ENCODE measurements at regions not wholly inside any gene's neighbourhood (a gene's known extent, or its start where the extent isn't known, plus 50 kb on each side); places are given as distances from the start of the nearest gene placed in this dataset.

- Histone ChIP-seq H3K9me3 (ENCODE audit: control insufficient read depth in 1 of 2, insufficient read depth in 1 of 2, low read depth in 1 of 2, low read length in 2 of 2) (no peaks in the 10 kb centered on the region), H3K4me1 (ENCODE audit: control insufficient read depth in 1 of 2, insufficient read depth in 2 of 2, low read length in 2 of 2) (0 out of 4 replicates have a peak, but pooled peaks cover 3% of the 10 kb centered on the region in 2 experiments), H4K20me1 (ENCODE audit: insufficient read depth) (no peaks in the 10 kb centered on the region), H3K27ac (ENCODE audit: low read depth, low read length) (no peak overlapping the region), H3K9me2 (ENCODE audit: insufficient read depth) (no peaks in the 10 kb centered on the region), H3K4me2 (ENCODE audit: low read length) (no peak overlapping the region), H3K27me3 (ENCODE audit: insufficient read depth, low read length) (no peaks in the 10 kb centered on the region), H2AFZ (ENCODE audit: low read depth, low read length, poor library complexity, severe bottlenecking) (no peak overlapping the region), H3K9ac (ENCODE audit: low read length) (no peak overlapping the region), H3K4me3 (replicated peaks in 1 of 2; ENCODE audit: low read depth in 1 of 2, low read length in 2 of 2) (no peak overlapping the region), H3K36me3 (ENCODE audit: control insufficient read depth in 1 of 2, insufficient read depth in 2 of 2, low read length in 2 of 2) (no peaks in the 10 kb centered on the region), H3K79me2 (ENCODE audit: insufficient read depth, low read length) (no peaks in the 10 kb centered on the region)
- CTCF ChIA-PET, result no interaction called here
- ATAC-seq (no peak), DNase-seq (ENCODE audit: low read depth, low spot score) (no peak)
- intact Hi-C loops (cut with micrococcal nuclease), result no loop called here
- no peak for TF ChIP-seq ELF1 (IDR thresholded peaks at IDR 0.05; ENCODE audit: borderline replicate concordance, low read depth)
- TF ChIP-seq, protein P1, sequence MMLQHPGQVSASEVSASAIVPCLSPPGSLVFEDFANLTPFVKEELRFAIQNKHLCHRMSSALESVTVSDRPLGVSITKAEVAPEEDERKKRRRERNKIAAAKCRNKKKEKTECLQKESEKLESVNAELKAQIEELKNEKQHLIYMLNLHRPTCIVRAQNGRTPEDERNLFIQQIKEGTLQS (IDR thresholded peaks at IDR 0.05), result no peak
- no peak for TF ChIP-seq FOSL1 (IDR thresholded peaks at IDR 0.05; ENCODE audit: low read depth)
- no peak for TF ChIP-seq POLR2AphosphoS5 (IDR thresholded peaks at IDR 0.05; ENCODE audit: low read depth, low read length)
- TF ChIP-seq MAX (IDR thresholded peaks at IDR 0.05), result no peak
- TF ChIP-seq, protein P2, sequence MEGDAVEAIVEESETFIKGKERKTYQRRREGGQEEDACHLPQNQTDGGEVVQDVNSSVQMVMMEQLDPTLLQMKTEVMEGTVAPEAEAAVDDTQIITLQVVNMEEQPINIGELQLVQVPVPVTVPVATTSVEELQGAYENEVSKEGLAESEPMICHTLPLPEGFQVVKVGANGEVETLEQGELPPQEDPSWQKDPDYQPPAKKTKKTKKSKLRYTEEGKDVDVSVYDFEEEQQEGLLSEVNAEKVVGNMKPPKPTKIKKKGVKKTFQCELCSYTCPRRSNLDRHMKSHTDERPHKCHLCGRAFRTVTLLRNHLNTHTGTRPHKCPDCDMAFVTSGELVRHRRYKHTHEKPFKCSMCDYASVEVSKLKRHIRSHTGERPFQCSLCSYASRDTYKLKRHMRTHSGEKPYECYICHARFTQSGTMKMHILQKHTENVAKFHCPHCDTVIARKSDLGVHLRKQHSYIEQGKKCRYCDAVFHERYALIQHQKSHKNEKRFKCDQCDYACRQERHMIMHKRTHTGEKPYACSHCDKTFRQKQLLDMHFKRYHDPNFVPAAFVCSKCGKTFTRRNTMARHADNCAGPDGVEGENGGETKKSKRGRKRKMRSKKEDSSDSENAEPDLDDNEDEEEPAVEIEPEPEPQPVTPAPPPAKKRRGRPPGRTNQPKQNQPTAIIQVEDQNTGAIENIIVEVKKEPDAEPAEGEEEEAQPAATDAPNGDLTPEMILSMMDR (IDR thresholded peaks at IDR 0.05 in 2 of 3, conservative IDR thresholded peaks at IDR 0.05 in 1 of 3; ENCODE audit: borderline replicate concordance in 1 of 3, insufficient read depth in 1 of 3, low read depth in 2 of 3, low read length in 2 of 3), result no peak
- TF ChIP-seq CEBPB (IDR thresholded peaks at IDR 0.05; ENCODE audit: low read depth), result no peak
- TF ChIP-seq SIN3A (IDR thresholded peaks at IDR 0.05; ENCODE audit: low read depth), result no peak
- no peak for TF ChIP-seq SRF (IDR thresholded peaks at IDR 0.05; ENCODE audit: low read depth)
- no peak for TF ChIP-seq CBX3 (IDR thresholded peaks at IDR 0.05; ENCODE audit: low read depth)
- TF ChIP-seq, protein P3, sequence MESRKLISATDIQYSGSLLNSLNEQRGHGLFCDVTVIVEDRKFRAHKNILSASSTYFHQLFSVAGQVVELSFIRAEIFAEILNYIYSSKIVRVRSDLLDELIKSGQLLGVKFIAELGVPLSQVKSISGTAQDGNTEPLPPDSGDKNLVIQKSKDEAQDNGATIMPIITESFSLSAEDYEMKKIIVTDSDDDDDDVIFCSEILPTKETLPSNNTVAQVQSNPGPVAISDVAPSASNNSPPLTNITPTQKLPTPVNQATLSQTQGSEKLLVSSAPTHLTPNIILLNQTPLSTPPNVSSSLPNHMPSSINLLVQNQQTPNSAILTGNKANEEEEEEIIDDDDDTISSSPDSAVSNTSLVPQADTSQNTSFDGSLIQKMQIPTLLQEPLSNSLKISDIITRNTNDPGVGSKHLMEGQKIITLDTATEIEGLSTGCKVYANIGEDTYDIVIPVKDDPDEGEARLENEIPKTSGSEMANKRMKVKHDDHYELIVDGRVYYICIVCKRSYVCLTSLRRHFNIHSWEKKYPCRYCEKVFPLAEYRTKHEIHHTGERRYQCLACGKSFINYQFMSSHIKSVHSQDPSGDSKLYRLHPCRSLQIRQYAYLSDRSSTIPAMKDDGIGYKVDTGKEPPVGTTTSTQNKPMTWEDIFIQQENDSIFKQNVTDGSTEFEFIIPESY (IDR thresholded peaks at IDR 0.05; ENCODE audit: extremely low read depth, insufficient replicate concordance, low read length), result no peak
- no peak for TF ChIP-seq YY1 (IDR thresholded peaks at IDR 0.05; ENCODE audit: extremely low read depth, insufficient replicate concordance, low read depth, low read length)
- TF ChIP-seq TCF7L2 (IDR thresholded peaks at IDR 0.05; ENCODE audit: borderline replicate concordance, extremely low read depth, insufficient read depth, insufficient read length), result no peak
- TF ChIP-seq RAD21 (IDR thresholded peaks at IDR 0.05; ENCODE audit: low read depth), result no peak
- TF ChIP-seq ZNF274 (IDR thresholded peaks at IDR 0.05; ENCODE audit: low read depth, low read length), result no peak
- TF ChIP-seq EGR1 (IDR thresholded peaks at IDR 0.05; ENCODE audit: low read depth), result no peak
- RAD21 ChIA-PET (ENCODE audit: low non-redundant PET in 1 of 2, low total read pairs in 2 of 2, uncharacterized antibody in 2 of 2, unreplicated experiment in 2 of 2), result no interaction called here
- no TSS peak for BruUV-seq (replicated peaks)
- POLR2A ChIA-PET, result no interaction called here
Measured at GRCh38 chr6:77401231-77401630, 62.1 kb downstream of the HTR1B start.
